GM21526 (cell line): ENCODE measurements at regions not wholly inside any gene's neighbourhood (a gene's known extent, or its start where the extent isn't known, plus 50 kb on each side); places are given as distances from the start of the nearest gene placed in this dataset.

Source experiments
- ATAC-seq: cut with Tn5 transposase; IDR thresholded peaks from one replicate; pipeline ENCODE4 v1.9.1; 2021; ENCODE audit warnings: moderate library complexity; ENCODE audit not compliant: unreplicated experiment, low FRiP score

- ATAC-seq, result no peak
These were observed 1338.8 kb downstream of the NSUN3 start for GRCh38 chr3:95401693-95402092.

GRCh38 chr3:95407709-95408463, 1345.0 kb downstream of the NSUN3 start:
- no peak for ATAC-seq

GRCh38 chr3:95408464-95408862, 1345.6 kb downstream of the NSUN3 start:
- no peak for ATAC-seq

GRCh38 chr3:95418251-95418650, 1355.4 kb downstream of the NSUN3 start:
- no peak for ATAC-seq

- no peak for ATAC-seq
These were observed 1361.4 kb downstream of the NSUN3 start for GRCh38 chr3:95424279-95424678.

- no peak for ATAC-seq
These were observed 1371.6 kb downstream of the NSUN3 start for GRCh38 chr3:95434491-95434890.

GRCh38 chr3:95437409-95437808, 1374.5 kb downstream of the NSUN3 start:
- ATAC-seq, result no peak

DNA sequence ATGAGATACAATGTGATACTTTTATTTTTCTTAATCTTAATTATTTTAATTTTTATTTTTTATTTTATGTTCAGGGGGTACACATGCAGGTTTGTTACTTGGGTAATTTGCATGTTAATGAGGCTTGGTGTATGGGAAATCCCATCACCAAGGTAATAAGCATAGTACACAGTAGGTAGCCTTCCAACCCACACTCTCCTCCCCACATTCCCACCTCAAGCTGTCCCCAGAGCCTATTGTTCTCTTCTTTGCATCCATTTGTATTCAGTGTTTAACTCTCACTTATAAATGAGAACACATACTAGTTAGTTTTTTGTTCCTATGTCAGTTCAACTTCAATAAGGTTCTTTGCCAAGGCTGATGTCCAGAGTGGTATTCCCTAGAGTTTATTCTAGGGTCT, 1375.4 kb downstream of the NSUN3 start:
- ATAC-seq, result no peak

- ATAC-seq, result no peak
These were observed 1371.6 kb upstream of the EPHA6 start for GRCh38 chr3:95442766-95443165.

GRCh38 chr3:95449841-95450240, 1364.6 kb upstream of the EPHA6 start:
- ATAC-seq, result no peak

GRCh38 chr3:95453242-95453641, 1361.2 kb upstream of the EPHA6 start:
- ATAC-seq, result no peak

- ATAC-seq, result no peak
These were observed 1357.6 kb upstream of the EPHA6 start for GRCh38 chr3:95456835-95457234.

- no peak for ATAC-seq
These were observed 1354.7 kb upstream of the EPHA6 start for GRCh38 chr3:95459706-95460105.

GRCh38 chr3:95460274-95460673, 1354.1 kb upstream of the EPHA6 start:
- no peak for ATAC-seq

DNA sequence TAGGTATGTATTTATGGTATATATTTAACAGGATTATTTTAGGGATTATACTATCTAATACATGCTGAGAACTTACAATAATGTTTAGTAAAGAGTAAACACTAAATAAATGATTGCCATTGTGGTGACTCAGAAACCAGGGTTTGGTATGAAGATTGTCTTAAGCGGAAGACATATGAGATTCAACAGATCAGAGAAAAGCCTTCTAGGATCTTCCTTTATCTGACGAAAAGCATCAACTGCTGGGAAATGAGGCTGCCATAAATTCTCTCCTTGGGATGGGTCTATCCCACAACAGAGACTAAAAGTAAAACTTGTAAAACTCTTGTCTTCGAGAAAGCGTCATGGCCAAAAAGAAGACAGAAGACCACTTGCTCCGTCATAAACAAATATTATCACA, 1352.2 kb upstream of the EPHA6 start:
- no peak for ATAC-seq

GRCh38 chr3:95464346-95464745, 1350.0 kb upstream of the EPHA6 start:
- ATAC-seq, result no peak

DNA sequence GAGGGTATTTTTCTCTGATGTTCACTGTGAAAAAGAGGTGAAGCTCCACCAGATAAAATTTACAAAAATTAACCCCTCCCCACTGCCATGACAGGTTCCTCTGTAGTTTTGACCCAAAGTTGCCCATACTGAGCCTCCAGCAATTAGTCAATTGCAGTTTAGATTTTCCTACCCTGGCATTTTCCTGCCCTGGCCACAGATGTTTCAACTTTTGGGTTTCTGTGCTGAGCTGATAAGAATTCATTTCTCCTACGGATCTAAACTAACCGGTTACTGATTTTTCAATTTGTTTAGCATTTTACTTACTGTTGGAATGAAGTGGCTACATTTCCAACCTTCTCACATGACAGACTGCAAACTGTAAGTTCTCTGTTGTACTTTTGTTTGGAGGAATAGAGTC, 1346.1 kb upstream of the EPHA6 start:
- ATAC-seq, result no peak

DNA sequence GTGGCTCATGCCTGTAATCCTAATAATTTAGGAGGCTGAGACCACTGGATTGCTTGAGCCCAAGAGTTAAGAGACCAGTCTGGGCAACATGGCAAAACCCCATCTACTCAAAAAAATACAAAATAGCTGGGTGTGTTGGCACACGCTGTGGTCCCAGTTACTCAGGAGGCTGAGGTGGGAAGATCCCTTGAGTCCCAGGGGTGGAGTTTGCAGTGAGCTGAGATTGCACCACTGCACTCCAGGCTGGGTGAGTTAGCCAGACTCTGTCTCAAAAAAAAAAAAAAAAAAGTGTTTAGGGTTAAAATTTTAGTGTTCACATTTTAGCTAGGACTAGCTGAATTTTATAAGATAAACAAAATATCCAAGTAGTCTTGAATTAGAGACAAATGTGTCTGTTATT, 1340.1 kb upstream of the EPHA6 start:
- ATAC-seq, result no peak

GRCh38 chr3:95476534-95476933, 1337.9 kb upstream of the EPHA6 start:
- no peak for ATAC-seq

- no peak for ATAC-seq
These were observed 1308.2 kb upstream of the EPHA6 start for GRCh38 chr3:95506174-95506573.

- no peak for ATAC-seq
These were observed 1306.3 kb upstream of the EPHA6 start for GRCh38 chr3:95508124-95508523.

- no peak for ATAC-seq
These were observed 1302.6 kb upstream of the EPHA6 start for GRCh38 chr3:95511828-95512227.

DNA sequence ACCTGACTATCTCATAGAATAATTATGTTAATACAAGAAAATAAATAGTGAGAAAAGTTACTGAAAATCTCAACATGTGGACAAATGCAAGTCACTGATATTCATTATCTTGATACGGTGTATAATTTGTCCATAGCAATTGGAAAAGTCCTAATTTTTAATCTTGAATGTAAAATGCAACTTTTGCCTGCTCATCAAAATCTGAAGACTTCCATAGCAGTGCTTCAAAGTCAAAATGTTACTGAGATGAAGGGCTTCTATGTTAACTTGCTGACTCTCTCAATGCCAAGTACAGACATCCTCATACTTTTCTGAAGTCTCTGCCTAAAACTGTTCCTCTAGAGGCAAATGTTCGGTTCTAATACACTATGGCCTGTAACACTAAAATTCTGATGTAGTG, 1300.1 kb upstream of the EPHA6 start:
- no peak for ATAC-seq
